ENCODE measurements at regions not wholly inside any gene's neighbourhood (a gene's known extent, or its start where the extent isn't known, plus 50 kb on each side); places are given as distances from the start of the nearest gene placed in this dataset.

GRCh38 chr13:33459702-33460101, 174.1 kb upstream of the STARD13 start (continued):
- TF ChIP-seq POLR2A (IDR thresholded peaks at IDR 0.05; ENCODE audit: low read depth, low read length) = no peak
- no peak for TF ChIP-seq BHLHE40 (IDR thresholded peaks at IDR 0.05; ENCODE audit: low read depth, low read length)
- no peak for TF ChIP-seq MAZ (IDR thresholded peaks at IDR 0.05; ENCODE audit: borderline replicate concordance, low read depth, low read length)

GRCh38 chr13:33462109-33462508, 176.6 kb upstream of the STARD13 start:
- no peak overlapping the region for H4K8ac ChIP-seq (ENCODE audit: low read depth in 2 of 2, low read length in 2 of 2)
- H3K9ac ChIP-seq (ENCODE audit: low read depth, low read length) = no peak overlapping the region
- no peak for ATAC-seq (ENCODE audit: low read depth)
- no peaks in the 10 kb centered on the region for H3K4me1 ChIP-seq (ENCODE audit: control insufficient read depth, insufficient read depth, low read length)
- ChIA-PET POLR2A (ENCODE audit: unreplicated experiment) (no interaction called here), CTCF (no interaction called here)
- no peak overlapping the region for H3K4me3 ChIP-seq (ENCODE audit: insufficient read depth, low read depth, low read length)
- H3K23ac ChIP-seq (ENCODE audit: low read depth, low read length) = no peak overlapping the region
- no peak for DNase-seq
- no peak overlapping the region for H3K4me2 ChIP-seq (ENCODE audit: low read depth, low read length)
- H4K5ac ChIP-seq (ENCODE audit: low read depth, low read length) = no peak overlapping the region
- no peak overlapping the region for H2AFZ ChIP-seq (replicated peaks; ENCODE audit: low read length, poor library complexity)
- no peaks in the 10 kb centered on the region for H3K9me3 ChIP-seq (ENCODE audit: control insufficient read depth, insufficient read depth, low read length)
- no TSS peak for BruUV-seq (replicated peaks)
- intact Hi-C loops (cut with micrococcal nuclease) = no loop called here
- H3K14ac ChIP-seq (replicated peaks; ENCODE audit: low read depth, low read length) = no peak overlapping the region
- H2BK120ac ChIP-seq (ENCODE audit: low read depth, low read length) = no peak overlapping the region
- H3K56ac ChIP-seq (ENCODE audit: extremely low read depth, insufficient read depth, low read length) = no peak overlapping the region
- no peak overlapping the region for H2AK9ac ChIP-seq (replicated peaks; ENCODE audit: low read depth, low read length, poor library complexity)
- no peak overlapping the region for H3K27ac ChIP-seq (ENCODE audit: insufficient read depth, low read length)
- TF ChIP-seq NFE2L2 (IDR thresholded peaks at IDR 0.05; ENCODE audit: low read depth, low read length) (no peak), SMC3 (IDR thresholded peaks at IDR 0.05; ENCODE audit: low read depth, low read length) (no peak), POLR2A (IDR thresholded peaks at IDR 0.05; ENCODE audit: low read depth, low read length) (no peak), RAD21 (IDR thresholded peaks at IDR 0.05; ENCODE audit: low read length) (no peak)
- in situ Hi-C loops (cut with MboI; ENCODE audit: low sequenced_read_pairs) = no loop called here
- H2BK15ac ChIP-seq (ENCODE audit: low read depth, low read length) = no peak overlapping the region
- H4K91ac ChIP-seq (ENCODE audit: insufficient read depth, low read depth, low read length) = no peak overlapping the region
- H3K27me3 ChIP-seq (ENCODE audit: control insufficient read depth, insufficient read depth, low read length) = no peaks in the 10 kb centered on the region
- dilution Hi-C loops (cut with HindIII; ENCODE audit: low sequenced_read_pairs, unreplicated experiment) = no loop called here
- no peak overlapping the region for H2AK5ac ChIP-seq (ENCODE audit: low read depth, low read length)
- no peak overlapping the region for H2BK5ac ChIP-seq (ENCODE audit: low read depth, low read length, poor library complexity, severe bottlenecking)
- H3K36me3 ChIP-seq (ENCODE audit: control insufficient read depth, insufficient read depth, low read length) = no peaks in the 10 kb centered on the region
- H3K79me1 ChIP-seq (ENCODE audit: low read depth in 1 of 2, low read length in 2 of 2) = no peaks in the 10 kb centered on the region
- no peaks in the 10 kb centered on the region for H4K20me1 ChIP-seq (ENCODE audit: insufficient read depth, low read length)
- H3K4ac ChIP-seq (ENCODE audit: low read depth, low read length) = no peak overlapping the region
- 60 to 100% methylated on average over 1 of the region's 4 CpGs for WGBS, 2 experiments (ENCODE audit: extremely low coverage in 2 of 2, insufficient read length in 1 of 2)
- H2BK20ac ChIP-seq (ENCODE audit: low read depth, low read length) = no peak overlapping the region
- no peak overlapping the region for H3K18ac ChIP-seq (ENCODE audit: low read depth, low read length)
- H3K9me1 ChIP-seq (ENCODE audit: insufficient read depth, low read length) = no peaks in the 10 kb centered on the region

Measured in IMR-90 (cell line).